GM18508 (cell line): ENCODE measurements at regions not wholly inside any gene's neighbourhood (a gene's known extent, or its start where the extent isn't known, plus 50 kb on each side); places are given as distances from the start of the nearest gene placed in this dataset.
"Not testable (repeated sequence)": the region's sequence is repeated elsewhere in the genome, so short reads cannot be mapped to it uniquely, and the experiment has no call there.

ENCODE experiments used
- ATAC-seq: cut with Tn5 transposase; IDR thresholded peaks from one replicate; pipeline ENCODE4 v1.9.1; 2021; ENCODE audit warnings: moderate number of reproducible peaks; ENCODE audit not compliant: insufficient read depth, unreplicated experiment

DNA sequence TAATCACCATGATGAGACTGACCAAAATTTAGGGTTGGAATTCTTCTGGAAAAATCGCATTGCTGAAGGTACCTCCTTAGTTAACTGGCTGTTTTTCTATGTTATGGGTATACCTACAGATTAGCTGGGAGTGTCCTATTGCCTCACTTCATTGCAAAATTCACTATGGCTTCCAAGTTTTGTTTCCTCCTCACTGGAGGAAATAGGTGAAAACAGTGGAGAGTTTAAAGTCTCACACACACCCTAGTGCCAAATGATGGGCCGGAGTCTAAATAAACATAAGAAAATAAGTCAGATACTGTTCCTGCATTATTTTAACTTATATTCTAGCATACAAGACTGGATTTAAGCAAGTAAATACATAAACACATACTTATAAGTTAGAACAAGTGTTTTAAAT is 98.2 kb downstream of the AHR start:
- ATAC-seq, result no peak

DNA sequence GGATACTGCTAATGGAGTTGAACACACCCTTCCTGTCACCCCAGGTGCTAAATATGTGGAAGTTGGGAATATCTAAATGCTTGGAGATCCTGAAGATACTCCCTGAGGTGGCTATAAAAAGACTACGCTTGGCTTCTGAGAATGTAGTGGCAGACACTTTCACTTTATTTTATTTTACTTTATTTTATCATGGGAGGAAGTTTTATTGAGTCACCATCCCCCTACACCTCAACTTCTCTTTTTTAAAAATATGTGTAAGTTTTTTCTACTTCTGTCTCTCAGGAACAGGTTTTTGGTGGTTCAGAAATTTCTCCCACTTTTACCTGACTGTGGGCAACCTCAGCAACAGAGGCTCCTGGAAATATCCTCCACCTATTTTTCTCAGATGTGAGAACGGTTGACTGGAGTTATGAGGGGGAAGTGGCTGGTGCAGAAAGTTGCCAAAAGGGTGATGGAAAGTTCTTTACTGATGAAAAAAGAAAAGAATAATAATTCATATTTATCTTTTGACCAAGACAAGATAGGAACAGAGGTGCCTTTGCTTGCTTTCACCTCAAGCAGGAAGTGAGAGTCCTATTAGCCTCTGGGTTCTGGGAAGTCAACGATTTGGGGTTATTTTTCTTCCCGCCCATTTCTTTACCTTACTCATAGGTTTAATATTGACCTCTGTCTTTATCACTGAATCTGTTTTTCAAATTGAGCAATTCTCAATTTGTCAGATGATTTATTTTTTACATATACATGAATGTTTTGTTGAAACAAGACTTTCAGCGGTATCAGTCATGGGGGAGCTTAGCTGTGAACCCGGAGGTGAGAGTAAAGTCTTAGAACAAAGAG is 103.6 kb downstream of the AHR start:
- peak; percentile 71 for ATAC-seq

DNA sequence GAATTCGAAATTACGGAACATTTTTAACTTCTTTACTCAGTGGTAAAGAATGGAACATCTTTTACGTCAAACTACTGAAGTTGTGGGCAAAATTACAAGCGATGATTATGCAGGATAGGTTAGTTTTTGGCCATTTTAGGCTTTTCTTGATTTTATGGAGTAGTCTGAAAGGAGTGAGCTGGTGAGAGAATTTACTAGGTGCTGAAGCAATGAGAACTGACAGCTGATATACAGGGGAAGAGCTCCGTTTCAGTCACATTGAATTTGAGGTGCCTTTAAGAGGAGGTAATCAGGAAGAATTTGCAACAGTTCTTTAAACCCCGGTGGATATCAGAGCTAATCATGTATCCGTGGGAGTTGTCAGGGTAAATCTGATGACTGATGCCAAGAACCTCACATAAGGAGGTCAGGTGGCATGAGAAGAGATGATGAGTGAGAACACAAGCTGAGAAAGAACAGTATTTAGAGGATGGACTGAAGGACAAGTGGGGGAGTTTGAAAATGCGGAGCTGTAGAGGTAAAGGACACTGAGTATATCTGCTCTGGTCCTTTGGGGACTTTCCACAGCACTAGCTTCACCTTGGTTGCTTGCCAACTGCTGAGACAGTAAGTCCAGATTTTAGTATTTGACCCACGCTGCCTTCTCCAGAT is 104.3 kb downstream of the AHR start:
- ATAC-seq, result peak; percentile 72

DNA sequence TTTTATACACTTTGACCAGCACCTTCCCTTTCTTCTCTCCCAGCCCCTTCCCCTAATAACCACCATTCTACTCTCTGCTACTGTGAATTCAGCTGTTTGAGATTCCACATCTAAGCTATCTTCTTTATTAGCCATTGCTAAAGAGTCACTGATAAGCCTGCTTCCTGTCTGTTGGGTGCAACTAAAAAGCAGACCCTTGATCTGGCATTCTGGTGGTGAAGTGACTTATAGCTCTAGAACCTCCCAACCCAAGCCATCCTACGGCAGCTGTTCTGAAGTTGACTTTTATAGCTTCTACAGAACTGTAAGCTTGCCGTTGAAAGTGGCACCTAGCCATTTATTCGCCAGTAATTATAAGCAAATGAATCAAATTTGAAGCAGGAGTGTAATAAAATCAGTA is 105.6 kb downstream of the AHR start:
- no peak for ATAC-seq

DNA sequence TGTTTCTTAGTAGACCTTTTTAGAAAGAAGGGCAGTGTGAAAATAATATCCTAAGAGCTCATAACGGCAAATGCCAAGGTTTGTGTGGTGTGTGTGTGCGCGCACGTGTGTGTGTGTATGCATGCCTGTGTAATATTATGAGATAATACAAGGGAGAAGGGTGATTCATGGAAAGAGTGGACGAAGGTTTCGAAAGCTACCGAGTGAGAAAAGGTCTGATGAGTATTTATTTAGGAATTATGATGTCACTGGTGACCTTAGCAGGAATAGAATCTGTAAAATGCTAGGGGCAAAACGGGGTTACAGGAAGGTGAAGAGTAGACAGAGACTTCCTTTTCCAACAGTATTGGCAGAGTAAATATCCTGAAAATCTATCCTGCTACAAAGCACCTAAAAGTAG is 107.3 kb downstream of the AHR start:
- no peak for ATAC-seq

DNA sequence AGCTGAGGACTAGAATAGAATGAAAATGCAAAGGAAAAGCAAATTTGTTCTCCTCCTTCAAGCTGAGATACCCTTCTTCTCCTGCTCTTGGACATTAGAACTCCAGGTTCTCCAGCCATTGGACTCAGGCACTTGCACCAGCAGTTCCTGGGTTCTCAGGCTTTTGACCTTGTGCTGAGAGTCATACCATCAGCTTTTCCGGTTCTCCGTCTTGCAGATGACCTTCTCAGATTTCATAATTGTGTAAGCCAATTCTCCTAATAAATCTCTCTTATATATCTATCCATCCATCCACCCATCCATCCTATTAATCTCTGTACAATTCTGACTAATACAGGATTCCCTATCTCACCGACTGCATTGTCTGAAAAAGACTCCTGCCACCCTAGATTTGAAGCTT is 108.3 kb downstream of the AHR start:
- no peak for ATAC-seq

DNA sequence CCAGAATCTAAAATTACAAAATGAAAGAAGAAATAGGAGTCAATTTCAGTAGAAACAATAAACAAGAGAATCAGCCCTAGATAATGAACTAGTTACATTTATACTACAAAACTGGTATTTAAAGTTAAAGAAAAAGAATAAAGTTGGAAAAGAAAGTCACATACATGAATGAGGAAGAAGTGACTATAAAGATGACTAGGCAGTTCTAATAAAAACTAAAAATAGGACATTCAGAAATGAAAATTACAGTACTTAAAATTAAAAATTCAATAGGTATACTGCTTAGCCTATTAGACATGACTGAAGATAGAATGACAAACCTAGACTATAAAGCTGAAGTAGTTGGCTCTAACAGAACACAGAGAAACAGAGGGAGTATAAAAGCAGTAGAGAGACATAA is 108.8 kb downstream of the AHR start:
- ATAC-seq, result no peak

DNA sequence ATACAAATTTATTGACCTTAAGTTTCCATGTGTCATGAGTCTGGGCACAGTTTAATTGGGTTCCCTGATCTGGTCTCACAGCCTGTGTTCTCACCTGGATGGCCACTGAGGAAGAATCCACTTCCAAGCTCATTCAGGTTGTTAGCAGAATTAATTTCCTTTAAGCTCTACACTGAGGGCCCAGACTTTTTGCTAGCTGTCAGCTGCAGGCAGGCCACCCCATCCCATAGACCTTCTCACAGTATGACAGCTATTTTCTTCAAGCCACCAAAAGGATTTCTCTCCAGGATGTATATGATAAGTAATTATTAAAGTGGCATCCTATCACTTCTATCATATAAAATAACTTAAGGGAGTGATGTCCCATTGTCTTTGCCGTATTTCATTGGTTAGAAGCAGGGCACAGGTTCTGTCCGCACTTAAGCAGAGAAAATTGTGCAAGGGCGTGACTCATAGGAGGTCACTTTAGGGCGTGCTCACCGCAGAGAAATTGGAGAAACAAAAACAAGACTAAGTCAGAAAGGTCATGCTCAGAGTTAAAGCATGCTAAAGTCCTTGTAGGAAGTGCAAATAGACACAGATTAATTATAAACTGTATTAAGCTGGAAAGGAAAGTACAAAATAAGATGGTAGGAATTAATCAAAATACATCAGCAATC is 109.9 kb downstream of the AHR start:
- no peak for ATAC-seq

DNA sequence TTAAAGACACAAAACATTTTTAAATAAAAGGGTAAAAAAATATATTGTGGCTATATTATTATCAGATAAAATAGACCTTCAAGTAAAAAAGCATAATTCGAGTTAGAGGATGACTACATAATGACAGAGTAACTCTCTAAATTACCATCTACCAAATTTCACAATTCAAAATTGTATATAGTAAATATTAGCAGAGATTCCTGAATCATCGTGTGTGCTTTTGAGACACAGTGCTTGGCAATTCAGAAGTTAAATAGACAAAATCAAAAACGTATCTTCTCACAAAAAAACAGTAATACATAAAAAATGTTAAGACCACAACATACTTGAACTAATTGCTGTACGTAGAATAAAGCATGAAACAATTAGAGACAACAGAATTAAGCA is 110.4 kb downstream of the AHR start:
- no peak for ATAC-seq

DNA sequence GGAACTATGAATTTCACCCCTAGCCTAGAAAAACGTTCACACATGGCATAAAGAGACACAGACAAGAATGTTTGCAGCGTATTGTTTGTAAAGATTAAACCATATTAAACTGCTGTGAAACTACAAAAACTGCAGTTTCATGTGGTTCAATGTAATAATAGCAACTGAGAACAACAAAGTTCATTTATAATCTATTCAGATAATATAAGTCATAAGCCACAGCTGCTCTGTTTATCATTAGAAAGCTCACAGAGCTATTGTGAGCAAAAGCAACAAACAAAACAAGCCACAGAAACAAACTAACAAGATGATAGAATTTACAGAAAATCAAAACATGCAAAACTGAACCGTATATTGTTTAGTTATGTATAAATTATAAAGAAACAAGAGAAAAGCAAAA is 113.5 kb downstream of the AHR start:
- peak; percentile 69 for ATAC-seq

DNA sequence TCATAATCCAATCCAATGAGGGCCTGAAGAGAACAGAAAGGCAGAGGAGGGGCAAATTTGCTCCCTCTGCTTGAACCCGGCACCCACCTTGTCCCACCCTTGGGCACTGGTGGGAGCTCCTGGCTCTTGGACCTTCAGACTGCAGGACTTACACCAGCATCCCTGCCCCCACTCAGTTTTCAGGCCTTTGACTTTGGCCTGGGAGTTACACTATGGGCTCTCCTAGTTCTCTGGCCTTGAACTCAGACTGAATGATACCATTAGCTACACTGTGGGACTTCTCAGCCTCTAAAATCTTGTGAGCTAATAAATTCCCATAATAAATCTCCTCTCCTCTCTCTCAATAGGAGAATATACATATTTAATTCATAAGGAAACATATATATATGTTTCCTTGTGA is 114.4 kb downstream of the AHR start:
- no peak for ATAC-seq

DNA sequence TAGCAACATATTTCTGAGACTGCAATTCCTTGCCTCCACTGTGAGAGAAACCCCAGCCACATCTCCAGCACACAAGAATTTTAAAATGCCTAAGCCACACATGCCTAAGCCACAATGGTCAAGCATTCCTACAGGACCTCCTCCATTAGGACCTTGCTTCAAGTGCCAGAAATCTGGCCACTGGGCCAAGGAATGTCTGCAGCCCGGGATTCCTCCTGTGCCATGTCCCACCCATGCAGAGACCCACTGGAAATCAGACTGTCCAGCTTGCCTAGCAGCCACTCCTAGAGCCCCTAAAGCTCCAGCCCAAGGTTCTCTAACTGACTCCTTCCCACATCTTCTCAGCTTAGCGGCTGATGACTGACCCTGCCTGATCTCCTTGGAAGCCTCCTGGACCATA is 117.5 kb downstream of the AHR start:
- ATAC-seq, result no peak

DNA sequence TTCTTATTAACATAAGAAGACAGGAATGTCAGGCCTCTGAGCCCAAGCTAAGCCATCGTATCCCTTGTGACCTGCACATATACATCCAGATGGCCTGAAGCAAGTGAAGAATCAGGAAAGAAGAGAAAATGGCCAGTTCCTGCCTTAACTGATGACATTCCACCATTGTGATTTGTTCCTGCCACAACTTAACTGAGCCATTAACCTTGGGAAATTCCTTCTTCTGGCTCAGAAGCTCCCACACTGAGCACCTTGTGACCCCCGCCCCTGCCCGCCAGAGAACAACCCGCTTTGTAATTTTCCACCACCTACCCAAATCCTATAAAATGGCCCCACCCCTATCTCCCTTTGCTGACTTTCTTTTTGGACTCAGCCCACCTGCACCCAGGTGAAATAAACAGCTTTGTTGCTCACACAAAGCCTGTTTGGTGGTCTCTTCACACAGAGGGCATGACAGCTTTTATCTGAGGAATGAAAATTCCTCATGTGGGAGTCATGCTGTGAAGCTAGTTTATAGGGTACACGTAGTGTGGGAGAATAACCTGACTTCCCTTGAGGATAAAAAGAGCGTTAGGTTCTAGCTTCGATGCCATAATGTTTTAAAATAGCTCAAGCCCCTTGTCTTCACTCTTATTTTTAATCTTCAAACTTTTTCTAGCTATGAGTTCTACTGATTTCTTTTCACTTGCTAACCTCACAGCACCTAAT is 122.0 kb downstream of the AHR start:
- ATAC-seq, result not testable (repeated sequence)

DNA sequence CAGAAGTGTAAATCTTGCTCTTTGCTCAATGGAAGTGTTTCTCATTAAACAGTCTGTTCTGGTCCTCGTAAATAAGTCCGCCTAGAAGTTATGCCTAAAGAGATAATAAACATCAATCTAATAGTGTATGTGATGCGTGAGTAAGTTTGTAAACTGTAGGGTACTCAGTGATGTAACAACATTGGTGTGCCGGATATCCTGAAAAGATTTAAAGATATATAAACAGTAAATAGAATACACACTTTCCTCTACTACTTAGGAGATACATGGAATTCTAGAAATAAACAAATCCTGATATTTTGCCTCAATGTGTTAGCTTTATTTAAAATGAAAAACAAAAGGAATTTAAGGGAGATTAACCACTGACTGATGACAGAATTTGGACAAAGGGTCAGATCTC is 123.5 kb downstream of the AHR start:
- ATAC-seq, result no peak

DNA sequence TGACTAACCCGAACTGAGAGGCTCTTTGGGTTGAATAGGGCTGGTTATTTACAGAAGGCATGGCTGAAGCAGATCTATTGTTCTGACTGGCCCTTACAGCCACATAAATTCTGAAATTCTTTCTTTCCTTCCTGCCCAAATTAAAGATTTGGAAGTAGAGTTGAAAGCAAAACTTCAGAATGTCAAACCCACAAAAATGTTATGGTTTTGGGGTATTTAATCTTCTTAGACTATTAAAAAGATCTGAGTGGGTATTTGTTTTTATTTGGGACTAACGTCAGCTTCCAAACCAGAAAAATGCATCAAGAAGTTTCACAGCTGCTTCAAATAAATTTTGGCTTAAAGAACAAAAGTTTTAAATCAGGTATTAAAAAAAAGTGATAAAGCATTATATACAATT is 124.5 kb downstream of the AHR start:
- ATAC-seq, result no peak

DNA sequence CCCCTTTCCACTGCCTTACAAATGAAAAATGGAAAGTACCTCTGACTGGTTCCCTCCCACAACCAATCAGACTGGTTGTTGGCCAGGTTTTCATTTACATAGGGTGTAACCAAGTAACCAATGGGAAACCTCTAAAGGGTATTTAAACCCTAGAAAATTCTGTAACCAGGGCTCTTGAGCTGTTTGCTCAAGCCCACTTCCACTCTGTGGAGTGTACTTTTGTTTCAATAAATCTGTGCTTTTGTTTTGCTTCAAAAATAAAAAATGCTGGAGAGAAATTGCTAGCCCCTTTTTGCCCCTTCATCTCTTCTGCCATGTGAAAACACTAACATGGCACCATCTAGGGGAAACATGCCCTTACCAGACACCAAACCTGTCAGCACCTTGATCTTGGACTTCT is 129.5 kb downstream of the AHR start:
- ATAC-seq, result no peak

DNA sequence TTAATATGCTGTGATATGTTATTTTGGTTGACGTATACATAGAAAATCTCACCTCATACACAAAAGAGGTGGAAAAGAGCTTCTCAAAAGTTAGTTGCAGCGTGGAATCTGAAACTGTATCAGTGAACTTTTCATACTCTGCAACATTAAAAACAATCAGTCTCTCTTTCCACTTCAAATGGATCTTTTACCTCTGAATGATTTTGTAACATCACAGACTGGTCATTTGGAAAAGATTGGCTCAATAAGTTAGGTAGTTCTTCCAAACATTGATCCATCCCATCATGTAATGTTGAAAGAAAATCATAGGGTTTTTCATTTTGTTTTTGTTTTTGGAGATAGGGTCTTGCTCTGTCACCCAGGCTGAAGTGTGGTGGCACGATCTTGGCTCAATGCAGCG is 131.1 kb downstream of the AHR start:
- no peak for ATAC-seq

DNA sequence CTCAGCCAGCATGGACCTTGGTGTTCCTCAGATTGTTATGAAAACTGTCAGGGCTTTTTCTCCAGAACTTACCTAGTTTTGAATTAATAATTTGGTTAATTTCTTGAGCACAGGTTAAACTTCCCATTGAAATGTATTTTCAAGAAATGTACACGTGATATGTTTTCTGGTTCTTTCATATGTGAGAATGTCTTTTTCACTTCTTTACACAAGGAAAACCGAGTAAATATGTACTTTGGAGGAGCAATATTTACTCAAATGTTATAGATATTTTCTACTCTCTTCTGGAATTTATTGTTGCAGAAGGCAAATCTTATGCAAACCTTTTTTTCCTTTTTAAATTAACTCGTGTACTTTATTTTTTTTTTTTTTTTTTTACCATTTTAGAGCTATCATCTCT is 134.3 kb downstream of the AHR start:
- ATAC-seq, result no peak

DNA sequence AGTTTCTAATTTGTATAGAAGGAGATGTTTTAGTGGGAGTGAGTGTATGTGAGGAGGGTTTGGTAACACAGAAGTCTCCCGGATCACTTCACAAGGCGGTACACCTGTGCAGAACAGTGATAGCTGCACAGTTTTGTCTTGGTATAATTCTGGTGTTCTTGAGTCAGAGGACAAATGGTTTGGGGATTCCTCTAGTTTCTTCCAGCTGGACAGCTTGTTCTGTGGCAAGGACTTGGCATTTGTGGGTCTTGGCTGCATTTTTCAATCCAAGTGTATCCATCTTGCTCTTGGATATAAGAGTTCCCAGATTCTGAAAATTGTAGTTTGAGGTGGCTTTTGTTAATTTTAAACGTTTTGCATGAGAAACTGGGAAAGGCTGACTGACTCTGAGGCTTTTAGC is 135.7 kb downstream of the AHR start:
- ATAC-seq, result no peak

DNA sequence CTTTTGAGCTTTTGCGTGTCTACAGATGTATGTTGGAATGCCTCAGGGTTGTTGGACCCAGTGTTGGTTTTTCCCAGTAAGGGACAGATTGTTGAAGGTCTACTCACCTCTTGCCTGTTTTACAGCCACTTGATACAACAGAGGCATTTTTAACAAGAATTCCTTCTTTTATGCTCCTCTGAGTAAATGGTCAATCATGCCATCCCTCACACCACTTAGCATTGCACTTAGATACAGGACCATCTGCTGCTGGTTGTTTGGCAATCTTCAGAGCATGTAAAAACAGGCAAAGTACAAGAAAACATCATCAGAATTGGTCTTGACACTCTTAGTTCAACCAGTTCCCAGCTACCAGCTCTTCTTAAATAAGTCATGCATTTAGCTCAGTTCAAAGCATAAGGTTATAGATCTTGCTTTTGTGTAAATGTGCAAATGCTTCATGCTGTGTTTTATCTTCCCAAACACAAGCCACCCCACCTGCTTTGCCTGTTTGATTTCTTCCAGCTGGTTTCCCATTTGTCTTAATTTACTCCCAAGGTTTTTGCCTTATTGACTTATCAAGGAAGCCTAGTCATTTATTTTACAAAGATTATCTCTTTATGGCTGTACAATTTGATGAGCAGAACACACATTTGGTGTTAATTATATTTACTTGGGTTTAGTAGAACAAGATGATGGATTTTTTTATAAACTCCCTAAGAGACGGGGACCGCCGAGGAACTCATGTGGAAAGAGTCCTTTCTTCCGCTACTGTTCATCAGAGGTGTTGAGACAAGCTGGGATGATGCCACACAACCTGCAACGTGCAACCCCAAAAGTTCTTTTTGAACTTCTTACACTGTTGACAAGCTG is 136.6 kb downstream of the AHR start:
- ATAC-seq, result no peak
